CD4-positive, alpha-beta T cell treated with Interferon alpha-2 for 1 hour (primary cell): ENCODE measurements at regions not wholly inside any gene's neighbourhood (a gene's known extent, or its start where the extent isn't known, plus 50 kb on each side); places are given as distances from the start of the nearest gene placed in this dataset.

Experiments used
- DNase-seq, 2 donors: peaks; one replicate each; pipeline ENCODE4 v3.0.0-alpha.2; 2020 to 2022

GRCh38 chr1:189463166-189463565 lies 1014.5 kb downstream of the BRINP3 start:
- no peak for DNase-seq

DNA sequence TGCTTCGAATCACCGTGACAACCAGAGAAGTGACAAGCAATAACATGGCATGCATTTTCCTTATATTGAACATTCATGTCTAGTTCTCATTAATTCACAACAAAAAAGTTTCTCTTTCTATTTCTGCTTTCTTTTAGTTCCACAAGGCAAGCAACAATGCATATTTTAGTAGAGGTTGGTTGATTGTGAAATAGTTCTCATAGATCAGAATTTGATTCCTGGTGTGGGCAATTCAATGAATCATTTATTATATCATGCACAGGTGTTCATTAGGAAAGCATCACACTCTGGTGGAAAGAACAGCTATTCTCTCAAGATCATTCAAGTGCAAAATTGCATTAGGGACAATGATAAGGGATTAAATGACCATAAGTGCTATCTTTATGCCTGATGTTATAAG lies 980.9 kb downstream of the BRINP3 start:
- no peak for DNase-seq

GRCh38 chr1:189499736-189500135 lies 977.9 kb downstream of the BRINP3 start:
- no peak for DNase-seq

DNA sequence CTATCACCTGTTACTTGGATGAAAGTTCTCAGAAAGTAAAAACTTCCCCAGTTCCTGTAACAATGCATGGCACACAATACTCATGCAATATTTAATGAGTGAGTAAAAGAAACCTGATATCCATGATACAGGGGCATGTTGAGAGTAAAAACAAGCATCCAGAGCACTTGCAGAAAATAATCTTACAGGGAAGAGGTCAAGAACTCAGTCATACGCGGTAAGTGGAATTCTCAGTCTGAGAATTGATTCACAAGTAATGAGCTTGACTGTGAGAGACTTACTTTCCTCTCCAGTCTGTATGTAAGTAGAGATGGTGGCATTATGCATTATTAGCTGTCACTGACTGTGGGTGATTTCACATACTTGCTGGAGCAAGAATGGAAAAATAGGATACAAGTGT lies 976.9 kb downstream of the BRINP3 start:
- DNase-seq, result no peak

DNA sequence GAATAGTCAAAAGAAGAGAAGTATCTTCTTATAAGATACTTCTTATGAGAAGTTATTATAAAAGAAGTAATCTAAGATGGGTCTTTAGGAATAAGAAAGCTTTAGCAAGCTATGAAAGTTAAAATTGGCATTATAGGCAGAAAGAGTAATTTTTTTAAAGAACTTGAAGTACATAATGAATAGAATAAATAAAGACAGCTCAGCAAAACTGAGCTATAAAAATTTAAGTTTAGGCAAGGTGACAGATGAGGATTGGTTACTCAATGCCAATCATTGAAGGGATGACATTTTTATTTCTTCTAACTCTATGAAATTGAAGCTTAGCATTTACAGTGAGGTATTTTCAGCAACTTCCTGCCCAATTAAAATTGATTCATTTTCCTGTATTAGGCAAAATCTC lies 966.8 kb downstream of the BRINP3 start:
- DNase-seq, result no peak

DNA sequence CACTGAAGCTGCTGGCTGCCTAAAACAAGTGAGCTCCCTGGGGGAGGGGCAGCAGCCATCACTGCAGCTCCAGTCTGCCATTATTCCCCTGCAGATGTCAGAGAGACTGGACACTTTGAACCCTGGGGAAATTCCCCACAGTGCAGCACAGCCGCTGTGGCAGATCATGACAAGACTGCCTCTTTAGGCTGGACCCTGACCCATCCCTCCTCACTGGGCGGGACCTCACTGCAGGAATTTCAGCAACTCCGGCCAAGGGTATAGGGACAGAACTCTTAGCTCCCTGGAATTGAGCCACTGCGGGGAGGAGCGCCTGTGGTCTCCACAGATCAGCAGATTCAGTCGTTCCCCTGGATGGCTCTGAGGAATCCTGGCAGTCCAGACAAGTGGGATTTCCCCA lies 964.6 kb downstream of the BRINP3 start:
- no peak for DNase-seq

GRCh38 chr1:189522441-189522840 lies 955.2 kb downstream of the BRINP3 start:
- DNase-seq, result no peak

- DNase-seq, result no peak
Observed at GRCh38 chr1:189524501-189524900, 953.2 kb downstream of the BRINP3 start.

- DNase-seq, result no peak
Observed at GRCh38 chr1:189530162-189530561, 947.5 kb downstream of the BRINP3 start.

- no peak for DNase-seq
Observed at GRCh38 chr1:189538271-189538670, 939.4 kb downstream of the BRINP3 start.

DNA sequence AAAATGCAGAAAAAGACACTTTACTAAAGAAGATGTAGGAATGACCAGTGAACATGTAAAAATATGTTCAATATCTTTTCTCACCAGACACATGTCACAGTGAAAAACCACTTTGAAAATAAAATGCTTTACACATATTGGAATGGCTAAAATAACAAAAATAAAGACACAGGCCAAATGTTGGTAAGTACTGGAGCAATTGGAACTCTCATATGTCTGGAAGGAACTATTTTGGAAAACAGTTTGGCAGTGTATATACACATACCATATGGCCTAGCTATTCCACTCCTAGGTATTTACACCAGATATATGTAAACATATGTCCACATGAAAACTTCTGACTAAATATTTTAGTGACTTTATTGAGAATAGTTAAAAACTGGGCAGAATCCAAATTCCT lies 927.2 kb downstream of the BRINP3 start:
- DNase-seq, result no peak

- no peak for DNase-seq
Observed at GRCh38 chr1:189563784-189564183, 913.9 kb downstream of the BRINP3 start.

- no peak for DNase-seq
Observed at GRCh38 chr1:189567890-189568289, 909.8 kb downstream of the BRINP3 start.

DNA sequence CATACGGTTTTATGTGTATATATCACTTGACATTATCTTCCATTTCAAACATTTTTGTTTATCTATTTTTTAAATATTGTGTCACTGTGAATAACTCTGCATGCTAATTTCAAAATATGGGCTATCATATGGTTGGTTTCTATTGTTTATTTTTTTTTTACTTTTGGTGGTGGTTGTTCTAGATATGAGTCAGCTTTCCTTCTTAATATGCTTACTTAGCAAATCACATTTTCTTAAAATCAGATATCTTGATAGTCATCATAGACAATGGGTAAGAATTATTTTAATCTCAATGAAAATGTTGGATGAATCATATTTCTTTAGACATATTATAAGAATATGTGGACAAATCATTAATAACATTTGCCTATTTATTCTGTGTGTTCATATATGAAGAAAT lies 881.5 kb downstream of the BRINP3 start:
- DNase-seq, result no peak

DNA sequence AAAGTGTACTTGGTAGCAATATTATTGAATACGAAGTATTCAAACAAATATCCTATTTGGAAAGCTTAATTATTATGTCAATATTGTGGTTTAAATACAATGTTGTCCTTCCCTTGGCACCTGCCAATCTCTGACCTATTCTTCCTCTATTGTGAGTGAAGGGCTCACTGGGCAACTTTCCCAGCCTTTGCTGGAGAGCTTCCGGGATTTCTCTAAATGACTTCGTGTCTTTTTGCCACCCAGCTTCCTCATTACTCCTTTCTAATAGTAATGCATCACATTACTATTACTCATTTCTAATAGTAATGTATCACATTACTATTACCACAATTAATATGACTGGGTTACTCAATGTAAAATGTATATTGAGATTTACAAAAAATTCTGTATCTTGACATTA lies 880.6 kb downstream of the BRINP3 start:
- DNase-seq, result no peak

- DNase-seq, result no peak
Observed at GRCh38 chr1:189605226-189605625, 872.4 kb downstream of the BRINP3 start.

- no peak for DNase-seq
Observed at GRCh38 chr1:189606047-189606446, 871.6 kb downstream of the BRINP3 start.

GRCh38 chr1:189606795-189607476 lies 870.7 kb downstream of the BRINP3 start:
- no peak for DNase-seq

GRCh38 chr1:189607477-189608096 lies 870.1 kb downstream of the BRINP3 start:
- DNase-seq, result no peak

GRCh38 chr1:189609167-189609566 lies 868.5 kb downstream of the BRINP3 start:
- no peak for DNase-seq

- no peak for DNase-seq
Observed at GRCh38 chr1:189616893-189617292, 860.8 kb downstream of the BRINP3 start.

DNA sequence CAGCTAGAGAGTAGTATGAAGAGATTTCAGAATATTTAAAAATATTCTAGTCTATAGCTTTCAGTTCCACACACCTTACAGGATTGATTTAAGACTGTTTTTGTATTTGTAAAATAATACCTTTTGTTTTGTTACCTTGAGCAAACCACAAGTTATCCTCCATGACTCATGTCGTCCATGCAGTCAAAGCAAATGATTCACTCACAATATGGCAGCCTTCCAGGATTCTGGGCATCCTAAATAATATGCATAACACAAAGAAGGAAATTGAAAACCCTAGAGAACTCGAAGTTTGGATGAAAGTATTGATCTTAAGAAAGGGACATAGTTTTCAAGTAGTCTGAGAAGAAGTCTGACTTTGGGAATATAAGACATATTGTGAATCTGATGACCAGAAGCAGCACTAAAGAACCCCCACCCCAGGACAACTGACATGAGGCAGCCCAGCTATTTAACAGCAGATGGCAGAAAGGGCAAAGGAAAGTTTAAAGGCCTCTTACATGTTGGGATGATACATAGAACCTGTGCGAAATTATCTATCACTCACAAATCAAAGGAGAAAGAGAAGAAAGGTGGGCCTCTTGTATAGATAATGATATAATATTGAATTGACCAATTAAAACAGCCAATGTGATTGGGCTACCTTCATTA lies 857.9 kb downstream of the BRINP3 start:
- no peak for DNase-seq

GRCh38 chr1:189620471-189620870 lies 857.2 kb downstream of the BRINP3 start:
- no peak for DNase-seq

DNA sequence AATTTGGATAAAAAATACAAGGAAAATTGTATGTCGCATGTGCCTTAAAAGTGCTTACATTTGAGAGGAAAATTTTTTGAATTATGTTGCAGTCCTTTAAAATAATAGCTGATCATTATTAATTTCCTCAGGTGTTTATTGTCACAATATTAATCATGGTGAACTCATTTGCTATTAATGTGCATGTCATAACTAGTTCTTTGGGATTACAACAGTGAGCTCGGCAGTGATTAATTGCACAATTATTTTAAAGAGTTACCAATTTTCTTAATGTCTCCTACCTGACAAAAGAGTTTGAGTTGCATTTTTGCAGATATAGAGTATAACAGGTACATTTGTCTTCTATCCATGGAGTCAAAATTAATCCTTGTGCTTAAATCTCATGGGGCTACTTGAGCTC lies 854.3 kb downstream of the BRINP3 start:
- no peak for DNase-seq

DNA sequence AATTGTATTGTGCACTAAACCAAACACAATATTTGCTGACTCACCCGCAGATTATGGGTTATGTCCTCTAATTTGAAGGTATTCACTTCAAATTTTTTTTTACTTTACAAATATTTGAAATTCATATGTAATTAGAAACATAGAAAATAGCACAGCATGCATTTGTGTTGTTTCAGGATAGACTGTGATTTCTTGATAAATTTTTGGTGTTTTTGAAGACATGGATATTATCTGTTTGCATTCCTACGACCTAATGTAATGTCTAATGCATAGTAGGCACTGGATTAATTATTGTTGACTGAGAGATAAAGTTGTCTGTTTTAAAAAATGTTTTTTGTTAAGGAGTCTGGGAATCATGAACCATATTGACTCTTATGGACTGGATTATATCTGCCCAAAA lies 850.2 kb downstream of the BRINP3 start:
- no peak for DNase-seq
